ENCODE measurements at regions not wholly inside any gene's neighbourhood (a gene's known extent, or its start where the extent isn't known, plus 50 kb on each side); places are given as distances from the start of the nearest gene placed in this dataset.

- Histone ChIP-seq H2AFZ (ENCODE audit: low read depth, low read length) (no peak overlapping the region), H3K27me3 (ENCODE audit: insufficient read depth, low read depth, low read length) (no peaks in the 10 kb centered on the region), H3K27ac (ENCODE audit: low read length) (no peak overlapping the region), H3K9me2 (ENCODE audit: insufficient read depth, low read length) (no peaks in the 10 kb centered on the region), H3K4me3 (ENCODE audit: low read length) (no peak overlapping the region), H3K9me3 (ENCODE audit: low read length) (no peaks in the 10 kb centered on the region), H3K79me2 (replicated peaks; ENCODE audit: insufficient read depth, low read length) (no peaks in the 10 kb centered on the region), H4K20me1 (ENCODE audit: insufficient read depth) (no peaks in the 10 kb centered on the region), H3K36me3 (ENCODE audit: insufficient read depth, low read length) (no peaks in the 10 kb centered on the region), H3K4me2 (ENCODE audit: low read length) (no peak overlapping the region), H3F3A (ENCODE audit: insufficient read depth, low read length, poor library complexity, severe bottlenecking) (no peaks in the 10 kb centered on the region), H3K9ac (ENCODE audit: low read length) (no peak overlapping the region)
- TF ChIP-seq EP300 (conservative IDR thresholded peaks at IDR 0.05; ENCODE audit: poor library complexity, severe bottlenecking) (no peak), MXI1 (conservative IDR thresholded peaks at IDR 0.05; ENCODE audit: poor library complexity, severe bottlenecking) (no peak), CTCF (IDR thresholded peaks at IDR 0.05; ENCODE audit: poor library complexity, severe bottlenecking) (no peak), RAD21 (conservative IDR thresholded peaks at IDR 0.05) (no peak), EZH2 (IDR thresholded peaks at IDR 0.05; ENCODE audit: borderline replicate concordance, insufficient read depth, low read length, poor library complexity, severe bottlenecking) (no peak), POLR2AphosphoS5 (IDR thresholded peaks at IDR 0.05) (no peak), SMC3 (conservative IDR thresholded peaks at IDR 0.05; ENCODE audit: poor library complexity) (no peak), TAF1 (IDR thresholded peaks at IDR 0.05; ENCODE audit: low read depth) (no peak), REST (IDR thresholded peaks at IDR 0.05; ENCODE audit: borderline replicate concordance) (no peak)
Observed at GRCh38 chr7:48741545-48741944, 182.8 kb upstream of the CDC14C start.

- Histone ChIP-seq H3F3A (ENCODE audit: insufficient read depth, low read length, poor library complexity, severe bottlenecking) (no peaks in the 10 kb centered on the region), H3K4me3 (ENCODE audit: low read length) (no peak overlapping the region)
- TF ChIP-seq REST (IDR thresholded peaks at IDR 0.05; ENCODE audit: borderline replicate concordance) = no peak
- TF ChIP-seq CTCF (IDR thresholded peaks at IDR 0.05; ENCODE audit: poor library complexity, severe bottlenecking) = no peak
- no peak for TF ChIP-seq TAF1 (IDR thresholded peaks at IDR 0.05; ENCODE audit: low read depth)
- TF ChIP-seq MXI1 (conservative IDR thresholded peaks at IDR 0.05; ENCODE audit: poor library complexity, severe bottlenecking) = no peak
- no peak for TF ChIP-seq EP300 (conservative IDR thresholded peaks at IDR 0.05; ENCODE audit: poor library complexity, severe bottlenecking)
- no peak for TF ChIP-seq SMC3 (conservative IDR thresholded peaks at IDR 0.05; ENCODE audit: poor library complexity)
- TF ChIP-seq POLR2AphosphoS5 (IDR thresholded peaks at IDR 0.05) = no peak
- TF ChIP-seq EZH2 (IDR thresholded peaks at IDR 0.05; ENCODE audit: borderline replicate concordance, insufficient read depth, low read length, poor library complexity, severe bottlenecking) = no peak
- no peak for TF ChIP-seq RAD21 (conservative IDR thresholded peaks at IDR 0.05)
Observed at GRCh38 chr7:48742079-48742798, 182.1 kb upstream of the CDC14C start.

More at GRCh38 chr7:48742079-48742798, 182.1 kb upstream of the CDC14C start:
- H3K9me2 ChIP-seq (ENCODE audit: insufficient read depth, low read length) = no peaks in the 10 kb centered on the region
- no peaks in the 10 kb centered on the region for H3K79me2 ChIP-seq (replicated peaks; ENCODE audit: insufficient read depth, low read length)
- no peaks in the 10 kb centered on the region for H4K20me1 ChIP-seq (ENCODE audit: insufficient read depth)
- H3K9me3 ChIP-seq (ENCODE audit: low read length) = no peaks in the 10 kb centered on the region
- H3K9ac ChIP-seq (ENCODE audit: low read length) = no peak overlapping the region
- no peak overlapping the region for H3K27ac ChIP-seq (ENCODE audit: low read length)
- H3K4me2 ChIP-seq (ENCODE audit: low read length) = no peak overlapping the region
- no peaks in the 10 kb centered on the region for H3K27me3 ChIP-seq (ENCODE audit: insufficient read depth, low read depth, low read length)
- no peaks in the 10 kb centered on the region for H3K36me3 ChIP-seq (ENCODE audit: insufficient read depth, low read length)
- H2AFZ ChIP-seq (ENCODE audit: low read depth, low read length) = no peak overlapping the region
